Prostate gland (tissue), 2 donors: ENCODE measurements at regions not wholly inside any gene's neighbourhood (a gene's known extent, or its start where the extent isn't known, plus 50 kb on each side); places are given as distances from the start of the nearest gene placed in this dataset.

Experiments used
- DNase-seq: peaks from one replicate; pipeline ENCODE4 v3.0.0-alpha.2; 2019; ENCODE audit warnings: low spot score
- H3K27ac ChIP-seq, 2 donors: fragments of 200-600 bp; sonication (generic); 2 replicates each; pipeline ENCODE4 v1.5.1; 2017 to 2019
- H3K27me3 ChIP-seq: fragments of 200-600 bp; sonication (generic); replicated peaks from 2 replicates; pipeline ENCODE4 v1.5.1; 2019; ENCODE audit not compliant: insufficient read depth
- H3K36me3 ChIP-seq, 2 donors: fragments of 200-600 bp; sonication (generic); 1 replicate in 1 of 2; 2 replicates in 1 of 2; pipeline versions ENCODE4 v1.5.1 to v1.8.1; 2017 to 2019
- H3K4me1 ChIP-seq: fragments of 200-600 bp; sonication (generic); replicated peaks from 2 replicates; pipeline ENCODE4 v1.5.1; 2019
- H3K4me3 ChIP-seq, 2 donors: fragments of 200-600 bp; sonication (generic); 2 replicates each; pipeline ENCODE4 v1.5.1; 2017 to 2019
- H3K9me3 ChIP-seq: fragments of 200-600 bp; sonication (generic); 2 replicates; pipeline ENCODE4 v1.5.1; 2017
- POLR2A ChIP-seq: fragments of 450-650 bp; IDR thresholded peaks from one replicate; pipeline ENCODE4 v1.6.1; 2016; ENCODE audit warnings: antibody characterized with exemption, mild to moderate bottlenecking
- POLR2AphosphoS5 ChIP-seq: sonication (generic); formaldehyde crosslinking; IDR thresholded peaks from one replicate; pipeline ENCODE4 v1.6.1; 2017; ENCODE audit warnings: antibody characterized with exemption
- WGBS: methylation state at CpG from one replicate; pipeline ENCODE4 v1.1.5; 2018; 5-methylcytosine and 5-hydroxymethylcytosine counted together
- intact Hi-C: fragments of 100-400 bp; cut with DNase I; formaldehyde crosslinking; loops from one replicate; pipeline ENCODE4 v1.14.2; 2022
- TF ChIP-seq, protein P1 (sequence below), 4 experiments: fragments of 200-600 bp in 2 of 4; fragments of 450-650 bp in 2 of 4; sonication (generic) in 2 of 4; IDR thresholded peaks; 1 replicate in 3 of 4; 2 replicates in 1 of 4; pipeline ENCODE4 v1.5.1; 2016 to 2019; ENCODE audit warnings: antibody characterized with exemption in 4 of 4, mild to moderate bottlenecking in 2 of 4, moderate library complexity in 2 of 4

GRCh38 chr14:105783707-105784106, 257.3 kb downstream of the TMEM121 start:
- TF ChIP-seq POLR2AphosphoS5 (no peak), POLR2A (no peak)
- TF ChIP-seq, protein P1, sequence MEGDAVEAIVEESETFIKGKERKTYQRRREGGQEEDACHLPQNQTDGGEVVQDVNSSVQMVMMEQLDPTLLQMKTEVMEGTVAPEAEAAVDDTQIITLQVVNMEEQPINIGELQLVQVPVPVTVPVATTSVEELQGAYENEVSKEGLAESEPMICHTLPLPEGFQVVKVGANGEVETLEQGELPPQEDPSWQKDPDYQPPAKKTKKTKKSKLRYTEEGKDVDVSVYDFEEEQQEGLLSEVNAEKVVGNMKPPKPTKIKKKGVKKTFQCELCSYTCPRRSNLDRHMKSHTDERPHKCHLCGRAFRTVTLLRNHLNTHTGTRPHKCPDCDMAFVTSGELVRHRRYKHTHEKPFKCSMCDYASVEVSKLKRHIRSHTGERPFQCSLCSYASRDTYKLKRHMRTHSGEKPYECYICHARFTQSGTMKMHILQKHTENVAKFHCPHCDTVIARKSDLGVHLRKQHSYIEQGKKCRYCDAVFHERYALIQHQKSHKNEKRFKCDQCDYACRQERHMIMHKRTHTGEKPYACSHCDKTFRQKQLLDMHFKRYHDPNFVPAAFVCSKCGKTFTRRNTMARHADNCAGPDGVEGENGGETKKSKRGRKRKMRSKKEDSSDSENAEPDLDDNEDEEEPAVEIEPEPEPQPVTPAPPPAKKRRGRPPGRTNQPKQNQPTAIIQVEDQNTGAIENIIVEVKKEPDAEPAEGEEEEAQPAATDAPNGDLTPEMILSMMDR (IDR thresholded peaks at IDR 0.05): no peak
- H3K4me1 ChIP-seq: no peaks in the 10 kb centered on the region
- intact Hi-C loops: no loop called here
- no peak overlapping the region for H3K27ac ChIP-seq
- H3K9me3 ChIP-seq: no peaks in the 10 kb centered on the region
- WGBS: 63% methylated on average over 3 of the region's 3 CpGs
- no peak overlapping the region for H3K4me3 ChIP-seq
- DNase-seq: no peak
- no peaks in the 10 kb centered on the region for H3K27me3 ChIP-seq
- H3K36me3 ChIP-seq: no peaks in the 10 kb centered on the region

DNA sequence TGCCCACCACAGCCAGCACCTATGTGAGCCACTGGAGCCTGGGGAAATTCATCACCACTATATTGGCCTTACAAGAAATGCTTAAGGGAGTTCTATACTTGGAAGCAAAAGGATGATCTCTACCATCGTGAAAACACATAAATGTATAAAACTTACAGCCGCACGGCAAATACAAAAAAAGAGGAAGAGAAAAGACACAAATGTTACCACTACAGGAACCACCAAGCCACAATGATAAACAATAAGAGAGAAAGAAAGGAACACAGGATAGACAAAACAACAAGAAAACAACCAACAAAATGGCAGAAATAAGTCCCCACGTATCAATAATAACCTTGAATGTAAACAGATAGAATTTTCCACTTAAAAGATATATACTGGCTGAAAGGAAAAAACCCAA, 267.5 kb downstream of the TMEM121 start:
- H3K27ac ChIP-seq: no peak overlapping the region
- no peak for DNase-seq
- TF ChIP-seq POLR2AphosphoS5 (no peak), POLR2A (no peak)
- TF ChIP-seq, protein P1 (IDR thresholded peaks at IDR 0.05): no peak
- H3K4me3 ChIP-seq: no peak overlapping the region
- H3K9me3 ChIP-seq: no peaks in the 10 kb centered on the region
- H3K36me3 ChIP-seq: no peaks in the 10 kb centered on the region
- WGBS: 75% methylated on average over 4 of the region's 4 CpGs
- intact Hi-C loops: no loop called here
- no peaks in the 10 kb centered on the region for H3K4me1 ChIP-seq
- no peaks in the 10 kb centered on the region for H3K27me3 ChIP-seq

GRCh38 chr14:105797546-105797945, 271.2 kb downstream of the TMEM121 start:
- no peaks in the 10 kb centered on the region for H3K4me1 ChIP-seq
- H3K27me3 ChIP-seq: no peaks in the 10 kb centered on the region
- no peak overlapping the region for H3K27ac ChIP-seq
- H3K9me3 ChIP-seq: no peaks in the 10 kb centered on the region
- H3K36me3 ChIP-seq: no peaks in the 10 kb centered on the region
- no peak for DNase-seq
- TF ChIP-seq, protein P1 (IDR thresholded peaks at IDR 0.05): no peak
- no peak for TF ChIP-seq POLR2AphosphoS5
- TF ChIP-seq POLR2A: no peak
- H3K4me3 ChIP-seq: no peak overlapping the region
- WGBS: 86% methylated on average over 1 of the region's 1 CpG
- intact Hi-C loops: no loop called here

GRCh38 chr14:105805701-105806100, 279.3 kb downstream of the TMEM121 start:
- no peak overlapping the region for H3K27ac ChIP-seq
- H3K27me3 ChIP-seq: no peaks in the 10 kb centered on the region
- TF ChIP-seq POLR2A (no peak), POLR2AphosphoS5 (no peak)
- TF ChIP-seq, protein P1 (IDR thresholded peaks at IDR 0.05): no peak
- no peaks in the 10 kb centered on the region for H3K9me3 ChIP-seq
- H3K36me3 ChIP-seq: no peaks in the 10 kb centered on the region
- H3K4me3 ChIP-seq: no peak overlapping the region
- H3K4me1 ChIP-seq: no peaks in the 10 kb centered on the region
- DNase-seq: no peak
- intact Hi-C loops: no loop called here

- no peak overlapping the region for H3K4me3 ChIP-seq
- TF ChIP-seq POLR2AphosphoS5 (no peak), POLR2A (no peak)
- TF ChIP-seq, protein P1 (IDR thresholded peaks at IDR 0.05): no peak
- WGBS: 53% methylated on average over 3 of the region's 3 CpGs
- H3K27me3 ChIP-seq: no peaks in the 10 kb centered on the region
- H3K9me3 ChIP-seq: no peaks in the 10 kb centered on the region
- H3K36me3 ChIP-seq: no peaks in the 10 kb centered on the region
- no peak for DNase-seq
- intact Hi-C loops: no loop called here
- no peak overlapping the region for H3K27ac ChIP-seq
- H3K4me1 ChIP-seq: no peaks in the 10 kb centered on the region
These were observed 280.2 kb downstream of the TMEM121 start for GRCh38 chr14:105806568-105806967.
